ENCODE measurements at regions not wholly inside any gene's neighbourhood (a gene's known extent, or its start where the extent isn't known, plus 50 kb on each side); places are given as distances from the start of the nearest gene placed in this dataset.

DNA sequence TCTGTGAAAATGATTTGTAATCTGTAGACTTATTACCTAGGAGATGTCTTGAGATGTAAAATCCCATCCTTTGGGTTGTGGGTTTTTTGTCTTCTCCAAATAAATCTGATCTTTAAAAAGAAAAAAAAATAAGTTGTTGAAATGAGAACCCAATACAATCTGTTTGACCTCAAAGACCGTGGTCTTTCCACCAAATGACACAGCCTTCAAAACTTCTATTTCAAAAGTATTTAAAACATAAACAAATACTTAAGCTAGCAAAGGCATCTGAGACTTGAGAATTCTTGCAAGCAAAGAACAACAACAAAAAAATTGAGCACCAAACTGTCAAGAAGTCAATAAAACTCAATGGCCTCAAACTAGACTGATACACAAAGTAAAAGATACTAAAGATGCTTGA is 67.9 kb upstream of the HECW1 start:
- H4K5ac ChIP-seq (ENCODE audit: insufficient read length, low read depth, low read length): no peak overlapping the region
- H3K4me1 ChIP-seq (ENCODE audit: insufficient read depth, low read length): peaks cover 9% of the 10 kb centered on the region; the same call in 1 of the 2 replicates
- no peak overlapping the region for H3K4ac ChIP-seq (ENCODE audit: low read depth, low read length)
- peaks cover 0 to 3% of the 10 kb centered on the region in 2 experiments; a peak in 2 of 5 replicates for H3K9me3 Mint-ChIP-seq
- no peaks in the 10 kb centered on the region for H3K79me2 ChIP-seq (ENCODE audit: insufficient read depth, low read length)
- H3K9me3 ChIP-seq (ENCODE audit: control insufficient read depth, low read depth, low read length): no peaks in the 10 kb centered on the region
- H3K79me1 ChIP-seq (ENCODE audit: insufficient read depth, low read depth, low read length, poor library complexity, severe bottlenecking): no peaks in the 10 kb centered on the region
- H4K20me1 ChIP-seq (ENCODE audit: control insufficient read depth, insufficient read depth, insufficient read length): no peaks in the 10 kb centered on the region
- WGBS (ENCODE audit: extremely low coverage, insufficient read length, low lambda C conversion rate): no CpG with 5 or more reads among the region's 1 CpG
- H3K23ac ChIP-seq (ENCODE audit: insufficient read length, low read depth, low read length): no peak overlapping the region
- H3K27ac ChIP-seq (ENCODE audit: insufficient read length, low read depth, low read length): no peak overlapping the region
- H3K4me3 Mint-ChIP-seq: no peak overlapping the region
- TF ChIP-seq, protein P1, sequence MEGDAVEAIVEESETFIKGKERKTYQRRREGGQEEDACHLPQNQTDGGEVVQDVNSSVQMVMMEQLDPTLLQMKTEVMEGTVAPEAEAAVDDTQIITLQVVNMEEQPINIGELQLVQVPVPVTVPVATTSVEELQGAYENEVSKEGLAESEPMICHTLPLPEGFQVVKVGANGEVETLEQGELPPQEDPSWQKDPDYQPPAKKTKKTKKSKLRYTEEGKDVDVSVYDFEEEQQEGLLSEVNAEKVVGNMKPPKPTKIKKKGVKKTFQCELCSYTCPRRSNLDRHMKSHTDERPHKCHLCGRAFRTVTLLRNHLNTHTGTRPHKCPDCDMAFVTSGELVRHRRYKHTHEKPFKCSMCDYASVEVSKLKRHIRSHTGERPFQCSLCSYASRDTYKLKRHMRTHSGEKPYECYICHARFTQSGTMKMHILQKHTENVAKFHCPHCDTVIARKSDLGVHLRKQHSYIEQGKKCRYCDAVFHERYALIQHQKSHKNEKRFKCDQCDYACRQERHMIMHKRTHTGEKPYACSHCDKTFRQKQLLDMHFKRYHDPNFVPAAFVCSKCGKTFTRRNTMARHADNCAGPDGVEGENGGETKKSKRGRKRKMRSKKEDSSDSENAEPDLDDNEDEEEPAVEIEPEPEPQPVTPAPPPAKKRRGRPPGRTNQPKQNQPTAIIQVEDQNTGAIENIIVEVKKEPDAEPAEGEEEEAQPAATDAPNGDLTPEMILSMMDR (conservative IDR thresholded peaks at IDR 0.05): no peak
- H3K14ac ChIP-seq (ENCODE audit: insufficient read depth, low read length): no peak overlapping the region
- H3K9ac ChIP-seq (ENCODE audit: extremely low read depth, insufficient read length, low read length): no peak overlapping the region
- H3K4me2 ChIP-seq (ENCODE audit: insufficient read depth, insufficient read length, low read length): no peak overlapping the region
- DNase-seq: no peak
- H2BK12ac ChIP-seq (ENCODE audit: insufficient read length, low read depth, low read length): no peak overlapping the region
- no peak overlapping the region for H2BK120ac ChIP-seq (ENCODE audit: low read depth, low read length, poor library complexity, severe bottlenecking)
- H3K27me3 ChIP-seq (ENCODE audit: insufficient read depth, low read length): no peaks in the 10 kb centered on the region
- no peak overlapping the region for H2BK15ac ChIP-seq (ENCODE audit: low read depth, low read length)
- no peak overlapping the region for H4K8ac ChIP-seq (replicated peaks; ENCODE audit: insufficient read length, low read depth, low read length)
- no peaks in the 10 kb centered on the region for H3K27me3 Mint-ChIP-seq (ENCODE audit: low read depth)
- no peak overlapping the region for H2BK5ac ChIP-seq (ENCODE audit: insufficient read length, low read length)
- no peak overlapping the region for H2AFZ ChIP-seq (ENCODE audit: low read length)
- H3K27ac Mint-ChIP-seq: no peak overlapping the region
- H3K23me2 ChIP-seq (ENCODE audit: insufficient read length, low read depth, low read length, poor library complexity, severe bottlenecking): no peaks in the 10 kb centered on the region
- no peak overlapping the region for H3T11ph ChIP-seq (ENCODE audit: low read length)
- no peak overlapping the region for H2BK20ac ChIP-seq (ENCODE audit: low read depth, low read length, poor library complexity, severe bottlenecking)
- H3K4me1 Mint-ChIP-seq: peaks cover 19 to 24% of the 10 kb centered on the region in 2 experiments
- peaks cover 0 to 9% (median 0%) of the 10 kb centered on the region in 3 experiments; a peak in 2 of 7 replicates for H3K36me3 Mint-ChIP-seq (ENCODE audit: insufficient read depth in 1 of 3, low read depth in 3 of 3)
- H2AK5ac ChIP-seq (ENCODE audit: insufficient read length, low read length): no peak overlapping the region
- no peak overlapping the region for H3K18ac ChIP-seq (ENCODE audit: insufficient read length, low read depth, low read length)
- no peak overlapping the region for H3K56ac ChIP-seq (ENCODE audit: insufficient read length, low read depth, low read length)
- no peak overlapping the region for H4K91ac ChIP-seq (ENCODE audit: insufficient read length, low read depth, low read length)

All from H9 (cell line).